ENCODE measurements at regions not wholly inside any gene's neighbourhood (a gene's known extent, or its start where the extent isn't known, plus 50 kb on each side); places are given as distances from the start of the nearest gene placed in this dataset.
A peak's percentile ranks its signal among the peaks of the same experiment; 100 is the strongest.
"Not testable (repeated sequence)": the region's sequence is repeated elsewhere in the genome, so short reads cannot be mapped to it uniquely, and the experiment has no call there.

GRCh38 chr17:19470530-19471261 lies 59.7 kb downstream of the RNF112 start:
- no peak for DNase-seq (ENCODE audit: low read depth in 2 of 2)

- DNase-seq (ENCODE audit: low read depth in 2 of 2), result not testable (repeated sequence)
These were observed 59.2 kb upstream of the SLC47A1 start for GRCh38 chr17:19474405-19474804.

- not testable (repeated sequence) for DNase-seq (ENCODE audit: low read depth in 2 of 2)
These were observed 57.9 kb upstream of the SLC47A1 start for GRCh38 chr17:19475800-19476199.

GRCh38 chr17:19482576-19482975 lies 51.1 kb upstream of the SLC47A1 start:
- DNase-seq (ENCODE audit: low read depth in 2 of 2), result peak; percentile 16 to 19

Data from fibroblast of skin of left quadriceps (primary cell).